Renal cortex interstitium (tissue), 11 donors: ENCODE measurements at regions not wholly inside any gene's neighbourhood (a gene's known extent, or its start where the extent isn't known, plus 50 kb on each side); places are given as distances from the start of the nearest gene placed in this dataset.

Experiments
- DNase-seq, 11 donors: peaks; one replicate each; pipeline ENCODE4 v3.0.0-alpha.2; 2013; ENCODE audit warnings: low read depth in 9 of 11, low spot score in 4 of 11; ENCODE audit errors: extremely low read depth in 1 of 11

- DNase-seq = no peak
These were observed 581.6 kb downstream of the ETV1 start for GRCh38 chr7:13407911-13408310.

- no peak for DNase-seq
These were observed 578.3 kb downstream of the ETV1 start for GRCh38 chr7:13411151-13411550.

- DNase-seq = no peak
These were observed 577.8 kb downstream of the ETV1 start for GRCh38 chr7:13411636-13412035.

- DNase-seq = no peak
These were observed 575.3 kb downstream of the ETV1 start for GRCh38 chr7:13414181-13414580.

GRCh38 chr7:13414661-13415107 is 574.8 kb downstream of the ETV1 start:
- peak in 2 of 11 donors; percentile 0 for DNase-seq

GRCh38 chr7:13416071-13416470 is 573.4 kb downstream of the ETV1 start:
- no peak for DNase-seq

- DNase-seq = no peak
These were observed 572.9 kb downstream of the ETV1 start for GRCh38 chr7:13416544-13416943.

- no peak for DNase-seq
These were observed 568.7 kb downstream of the ETV1 start for GRCh38 chr7:13420726-13421125.

GRCh38 chr7:13421776-13422175 is 567.7 kb downstream of the ETV1 start:
- DNase-seq = no peak

- no peak for DNase-seq
These were observed 555.5 kb downstream of the ETV1 start for GRCh38 chr7:13433946-13434345.

- no peak for DNase-seq
These were observed 547.2 kb downstream of the ETV1 start for GRCh38 chr7:13442226-13442625.

GRCh38 chr7:13447637-13448036 is 541.8 kb downstream of the ETV1 start:
- DNase-seq = no peak

- DNase-seq = no peak
These were observed 541.2 kb downstream of the ETV1 start for GRCh38 chr7:13448243-13448642.

GRCh38 chr7:13449460-13449859 is 540.0 kb downstream of the ETV1 start:
- no peak for DNase-seq

- DNase-seq = no peak
These were observed 534.4 kb downstream of the ETV1 start for GRCh38 chr7:13454916-13455592.

GRCh38 chr7:13457790-13458189 is 531.7 kb downstream of the ETV1 start:
- no peak for DNase-seq

- DNase-seq = peak in 2 of 11 donors; percentile 3 to 6
These were observed 522.5 kb downstream of the ETV1 start for GRCh38 chr7:13466874-13467547.

GRCh38 chr7:13476881-13477444 is 512.5 kb downstream of the ETV1 start:
- no peak for DNase-seq

- no peak for DNase-seq
These were observed 500.1 kb downstream of the ETV1 start for GRCh38 chr7:13489386-13489785.

- no peak for DNase-seq
These were observed 492.5 kb downstream of the ETV1 start for GRCh38 chr7:13496976-13497375.
